HG03520 (cell line): ENCODE measurements at regions not wholly inside any gene's neighbourhood (a gene's known extent, or its start where the extent isn't known, plus 50 kb on each side); places are given as distances from the start of the nearest gene placed in this dataset.
"Not testable (repeated sequence)": the region's sequence is repeated elsewhere in the genome, so short reads cannot be mapped to it uniquely, and the experiment has no call there.

Experiments
- ATAC-seq: cut with Tn5 transposase; IDR thresholded peaks from one replicate; pipeline ENCODE4 v1.9.1; 2021; ENCODE audit warnings: mild to moderate bottlenecking, moderate library complexity; ENCODE audit not compliant: unreplicated experiment

DNA sequence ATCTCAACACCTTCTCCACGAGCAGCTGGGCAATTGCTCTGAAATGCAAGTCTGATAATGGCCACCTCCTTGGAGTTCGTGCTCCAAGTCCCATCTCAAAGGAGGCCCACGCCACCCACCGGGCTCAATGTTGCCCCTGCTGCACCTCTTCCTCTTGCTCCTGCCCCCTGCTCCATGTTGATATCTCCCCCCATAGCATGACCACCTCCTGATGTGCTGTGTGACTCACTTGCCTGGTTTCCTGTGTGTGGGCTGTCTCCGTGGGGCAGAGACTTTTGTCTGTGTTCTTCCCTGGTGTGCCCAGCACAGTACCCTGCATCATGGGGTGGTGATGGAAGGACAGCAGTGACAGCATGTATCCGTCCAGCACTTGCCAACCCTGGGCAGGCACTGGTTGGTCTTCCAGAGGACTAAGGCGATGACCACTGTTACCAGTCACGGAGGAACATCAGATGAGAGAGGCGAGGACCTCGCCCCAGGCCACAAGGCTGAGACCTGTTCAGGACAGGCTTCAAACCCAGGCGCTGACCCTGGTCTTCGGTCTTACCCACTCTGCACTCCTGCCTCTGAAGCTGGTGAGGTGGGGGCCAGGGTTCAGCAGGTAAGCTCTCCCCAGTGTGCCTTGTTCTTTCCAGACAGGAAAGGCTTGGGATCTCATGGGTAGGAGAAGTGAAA lies 104.6 kb upstream of the LRPAP1 start:
- no peak for ATAC-seq

DNA sequence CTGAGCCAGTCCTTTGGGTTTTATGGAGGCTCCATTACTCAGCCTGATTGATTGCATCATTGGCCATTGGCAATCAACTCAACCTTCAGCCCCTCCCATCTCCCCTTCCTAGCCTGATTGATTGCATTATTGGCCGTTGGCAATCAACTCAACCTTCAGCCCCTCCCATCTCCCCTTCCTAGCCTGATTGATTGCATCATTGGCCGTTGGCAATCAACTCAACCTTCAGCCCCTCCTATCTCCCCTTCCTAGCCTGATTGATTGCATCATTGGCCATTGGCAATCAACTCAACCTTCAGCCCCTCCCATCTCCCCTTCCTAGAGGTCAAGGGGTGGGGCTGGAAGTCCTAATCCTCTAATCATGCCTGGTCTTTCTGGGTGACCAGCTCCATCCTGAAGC lies 103.8 kb upstream of the LRPAP1 start:
- ATAC-seq = not testable (repeated sequence)

DNA sequence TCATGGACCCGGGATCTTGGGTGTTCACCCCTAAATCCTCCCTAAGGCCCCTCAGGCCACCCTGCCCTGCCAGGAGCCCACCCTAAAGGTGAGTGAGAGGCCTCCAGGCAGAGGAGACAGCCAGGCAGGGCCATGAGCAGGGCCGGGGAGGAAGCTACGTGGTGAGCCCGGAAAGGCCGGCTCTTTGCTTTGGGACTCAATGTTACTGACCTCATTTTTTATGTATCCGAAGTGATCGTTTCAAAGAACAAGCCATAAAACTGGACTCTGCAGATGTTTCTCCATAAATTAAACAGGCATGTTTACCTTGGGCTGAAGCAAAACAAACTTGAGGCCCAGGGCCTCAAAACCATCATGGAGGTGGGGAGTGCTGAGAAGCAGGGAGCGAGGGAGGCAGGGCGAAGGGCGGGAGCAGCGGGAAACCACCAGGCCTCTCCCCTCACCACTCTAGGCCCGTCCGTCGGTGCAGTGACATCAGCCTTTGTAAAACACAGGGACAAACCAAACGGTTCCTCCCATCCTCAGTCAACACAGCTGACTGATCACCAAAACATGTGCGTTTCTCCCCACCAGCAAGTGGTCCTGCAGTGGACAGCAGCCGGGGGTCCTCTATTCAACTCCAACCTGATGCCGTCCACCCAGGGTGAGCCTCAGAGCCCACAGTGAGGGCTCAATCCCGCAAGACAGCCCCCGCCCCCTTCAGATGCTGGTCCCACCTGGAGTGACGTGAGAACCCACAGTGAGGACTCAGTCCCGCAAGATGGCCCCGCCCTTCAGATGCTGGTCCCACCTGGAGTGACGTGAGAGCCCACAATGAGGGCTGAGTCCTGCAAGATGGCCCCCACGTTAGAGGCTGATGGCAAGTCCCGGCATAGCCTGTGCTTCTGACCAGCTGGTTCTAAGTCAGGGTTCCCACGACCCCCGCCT lies 102.9 kb upstream of the LRPAP1 start:
- ATAC-seq = no peak

DNA sequence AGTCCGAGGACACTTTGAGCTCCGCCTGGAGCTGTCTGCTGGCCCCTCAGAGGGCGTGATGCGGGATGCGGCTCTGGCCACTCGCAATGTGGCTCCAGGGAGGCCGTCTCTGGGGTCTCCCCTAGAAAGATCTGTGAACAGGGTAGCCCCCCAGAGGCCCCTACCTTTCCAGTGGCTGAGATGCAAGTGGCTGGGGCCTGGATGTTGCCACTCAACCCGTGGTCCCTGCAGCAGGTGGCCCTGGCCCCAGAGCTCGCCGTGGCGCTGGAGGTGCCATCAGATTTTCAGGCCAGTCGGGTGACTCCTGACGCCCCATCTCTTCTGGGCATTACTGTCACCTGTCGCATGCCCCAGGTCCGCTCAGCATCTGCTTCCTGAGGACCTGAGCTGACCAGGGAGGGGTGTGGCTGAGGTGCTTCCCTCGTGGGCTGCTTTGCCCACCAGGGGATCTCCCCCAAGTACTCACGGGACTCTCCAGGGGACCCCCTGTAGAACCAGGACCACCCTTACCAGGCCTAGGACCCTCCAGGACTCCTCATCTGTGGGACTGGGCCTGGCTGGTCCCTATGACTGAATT lies 102.1 kb upstream of the LRPAP1 start:
- ATAC-seq = no peak

DNA sequence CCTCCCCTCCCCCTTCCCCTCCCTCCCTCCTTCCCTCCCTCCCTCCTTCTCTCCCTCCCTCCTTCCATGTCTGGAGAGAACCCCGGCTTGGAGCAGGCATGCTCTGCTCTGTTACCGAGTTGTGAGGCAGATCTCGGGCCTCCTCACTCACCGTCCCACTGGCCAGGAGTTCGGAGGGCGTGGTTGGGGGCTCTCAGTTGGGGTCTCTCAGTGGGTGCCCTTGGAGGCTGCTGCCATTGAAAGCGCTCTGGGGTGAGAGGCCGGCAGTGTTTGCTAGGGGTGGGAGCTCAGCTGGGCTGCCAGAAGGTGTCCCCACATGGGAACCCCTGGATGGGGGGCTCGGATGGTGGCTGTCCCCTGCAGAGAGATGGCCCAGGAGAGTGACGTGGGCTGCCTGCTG lies 101.1 kb upstream of the LRPAP1 start:
- not testable (repeated sequence) for ATAC-seq

DNA sequence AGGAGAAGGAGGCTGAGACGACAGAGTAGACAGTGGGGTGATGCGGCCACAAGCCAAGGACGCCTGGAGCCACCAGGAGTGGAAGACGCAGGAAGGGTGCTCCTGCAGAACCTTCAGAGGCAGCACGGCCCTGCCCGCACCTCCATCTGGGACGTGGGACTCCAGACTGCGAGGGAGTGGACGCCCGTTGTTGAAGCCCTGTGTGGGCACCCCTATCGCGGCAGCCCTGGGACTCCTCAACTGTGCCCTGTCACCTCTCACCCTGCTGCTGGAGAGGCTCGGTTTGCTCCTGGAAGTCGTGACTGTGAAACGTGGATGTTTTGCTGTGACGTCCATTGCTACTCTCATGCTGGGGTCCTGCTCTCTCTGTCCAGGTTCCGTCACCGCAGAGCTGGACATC lies 100.6 kb upstream of the LRPAP1 start:
- ATAC-seq = not testable (repeated sequence)

DNA sequence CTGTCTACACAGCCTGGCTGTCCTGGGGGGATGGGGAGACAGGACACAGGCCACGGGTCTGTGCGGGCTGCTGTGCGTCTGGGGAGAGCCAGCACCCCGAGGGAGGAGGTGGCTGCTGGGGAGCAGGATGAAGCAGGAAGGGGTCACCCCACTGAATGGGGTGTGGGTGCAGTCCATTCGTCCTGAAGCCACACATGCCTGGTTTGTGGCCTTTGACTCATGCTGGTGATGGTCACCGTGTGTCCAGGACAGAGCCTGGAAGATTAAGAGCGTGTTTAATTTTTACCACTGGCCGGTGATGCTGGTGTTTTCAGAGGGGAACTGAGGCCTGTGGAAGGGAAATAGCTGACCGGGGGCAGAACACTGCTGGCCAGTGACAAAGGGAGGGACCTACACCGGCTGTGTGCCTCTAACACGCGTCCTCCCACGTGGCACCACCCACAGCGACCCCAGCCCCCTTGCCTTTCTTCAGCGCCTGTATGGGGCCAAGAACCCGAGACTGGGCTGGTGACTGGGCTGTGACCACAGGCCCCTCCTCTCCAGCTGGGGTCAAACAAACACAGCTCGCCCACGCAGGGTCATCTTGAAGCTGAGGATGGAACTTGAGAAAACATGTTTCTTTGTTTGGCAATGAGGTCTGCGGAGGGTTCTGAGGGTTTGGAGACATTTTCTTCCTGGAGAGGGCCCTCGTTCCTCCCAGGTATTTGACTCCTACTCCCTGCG lies 99.5 kb upstream of the LRPAP1 start:
- not testable (repeated sequence) for ATAC-seq

DNA sequence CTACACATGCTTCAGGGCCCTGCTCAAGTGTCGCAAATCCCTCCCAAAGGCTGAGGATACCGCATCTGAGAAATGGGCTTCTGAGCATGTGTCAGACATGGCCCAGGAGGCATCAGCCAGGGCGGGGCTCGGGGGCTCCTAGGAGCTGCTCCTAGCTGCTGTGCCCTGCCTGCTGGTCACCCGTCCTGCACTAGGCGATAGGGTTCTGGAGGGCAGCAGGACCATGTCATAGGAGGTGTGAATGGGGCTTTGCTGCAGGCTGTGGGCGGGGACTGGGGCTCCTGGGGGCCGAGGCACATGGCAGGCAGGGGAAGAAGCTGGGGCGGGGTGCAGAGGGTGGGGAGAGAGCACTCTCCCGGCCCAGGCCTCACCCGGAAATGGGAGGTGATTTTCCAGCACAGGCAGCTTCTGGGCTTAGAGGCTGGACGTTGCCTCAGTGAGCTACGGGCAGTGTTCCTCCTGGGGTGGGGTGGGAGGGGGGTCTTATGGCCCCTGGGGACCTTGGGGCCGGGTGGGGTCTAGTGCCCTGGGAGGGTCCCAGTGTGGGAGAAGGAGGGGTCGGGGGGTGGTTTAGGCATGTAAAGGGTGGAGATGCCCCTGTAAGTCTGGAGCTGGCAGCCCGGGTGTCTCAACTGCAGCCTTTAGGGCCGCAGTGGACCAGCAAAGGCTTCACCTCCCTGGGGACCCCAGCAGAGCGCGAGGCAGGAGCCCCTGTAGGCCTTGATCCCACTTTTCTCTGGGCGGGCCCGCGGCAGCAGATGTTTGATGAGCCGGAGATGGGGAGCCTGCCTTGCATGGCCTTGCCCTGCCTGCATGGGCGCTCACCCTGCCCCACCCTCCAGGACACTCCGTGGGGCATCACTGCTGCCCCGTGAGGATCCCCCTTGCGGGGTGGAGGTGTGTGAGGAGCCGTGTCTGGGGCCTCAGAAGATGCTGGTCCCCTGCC lies 98.6 kb upstream of the LRPAP1 start:
- no peak for ATAC-seq

DNA sequence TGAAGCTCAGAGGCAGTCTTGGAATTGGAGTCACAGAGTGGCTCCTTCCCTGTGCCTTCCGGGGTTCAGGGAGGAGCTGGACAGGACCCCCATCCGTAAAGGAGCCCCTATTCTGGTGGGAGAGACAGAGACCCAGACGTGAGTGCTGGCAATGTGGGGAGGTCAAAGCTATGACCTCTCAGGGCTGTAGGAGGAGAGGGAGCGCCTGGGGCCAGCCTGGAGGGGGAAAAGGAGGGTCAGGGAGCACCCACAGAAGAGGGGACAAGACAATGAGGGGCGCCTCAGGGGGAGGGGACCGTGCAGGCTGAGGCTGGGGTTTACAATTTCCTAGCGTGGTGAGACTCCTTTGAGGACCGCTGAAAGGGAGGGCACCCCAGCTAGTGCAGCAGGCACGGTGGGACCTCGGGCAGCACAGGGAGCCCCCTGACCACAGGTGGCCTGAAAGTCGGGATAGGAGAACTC lies 97.9 kb upstream of the LRPAP1 start:
- no peak for ATAC-seq

DNA sequence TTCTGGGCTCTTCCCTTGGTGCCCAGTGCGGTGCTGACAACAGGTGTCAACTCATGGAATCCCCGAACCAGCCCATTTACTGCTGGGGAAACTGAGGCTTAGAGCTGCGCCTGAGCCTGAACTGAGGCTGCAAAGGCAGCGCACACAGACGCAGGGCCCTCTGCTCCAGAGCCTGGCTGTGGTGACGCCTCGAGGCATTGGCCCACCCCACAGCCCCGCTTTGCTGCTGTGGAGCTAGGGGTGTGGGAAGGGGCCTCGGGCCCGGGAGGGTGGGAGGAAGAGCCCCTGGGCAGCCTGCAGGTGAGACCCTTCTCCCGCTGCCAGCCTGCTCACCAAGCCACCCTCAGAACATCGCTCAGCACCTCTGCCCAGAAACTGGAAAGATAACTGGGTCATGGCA lies 97.4 kb upstream of the LRPAP1 start:
- no peak for ATAC-seq

DNA sequence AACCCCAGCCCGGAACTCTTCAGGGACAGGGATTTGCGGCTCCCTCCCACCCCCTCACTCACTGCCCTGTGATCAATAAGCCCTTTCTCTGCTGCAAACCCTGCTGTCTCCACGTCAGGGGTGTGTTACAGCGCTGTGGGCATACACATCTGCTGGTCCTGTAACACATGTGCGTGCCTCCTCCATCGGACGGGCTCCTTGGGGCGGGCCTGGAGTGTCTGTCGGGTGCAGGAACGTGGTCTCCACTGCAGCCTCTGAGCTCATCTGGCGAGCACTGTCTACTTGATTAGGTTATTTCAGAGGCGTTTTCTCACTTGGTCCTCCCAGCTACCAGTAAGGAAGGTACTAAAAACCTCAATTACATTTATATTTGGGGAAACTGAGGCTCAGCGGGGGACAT lies 97.0 kb upstream of the LRPAP1 start:
- ATAC-seq = not testable (repeated sequence)

DNA sequence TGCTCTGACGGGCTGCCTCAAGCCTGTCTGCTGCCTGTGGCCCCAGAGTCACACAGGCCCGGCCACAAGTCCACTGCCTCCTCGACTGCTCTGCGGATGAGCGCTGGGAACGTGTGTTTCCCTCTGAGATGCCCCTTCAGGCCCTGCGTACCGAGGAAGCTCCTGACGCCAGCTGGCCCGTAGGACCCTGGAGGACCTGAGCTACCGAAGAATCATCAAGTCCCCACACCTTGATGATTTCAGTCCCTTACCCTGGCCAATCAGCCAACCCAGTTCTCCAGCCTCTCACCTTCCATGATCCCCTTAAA lies 96.6 kb upstream of the LRPAP1 start:
- no peak for ATAC-seq

DNA sequence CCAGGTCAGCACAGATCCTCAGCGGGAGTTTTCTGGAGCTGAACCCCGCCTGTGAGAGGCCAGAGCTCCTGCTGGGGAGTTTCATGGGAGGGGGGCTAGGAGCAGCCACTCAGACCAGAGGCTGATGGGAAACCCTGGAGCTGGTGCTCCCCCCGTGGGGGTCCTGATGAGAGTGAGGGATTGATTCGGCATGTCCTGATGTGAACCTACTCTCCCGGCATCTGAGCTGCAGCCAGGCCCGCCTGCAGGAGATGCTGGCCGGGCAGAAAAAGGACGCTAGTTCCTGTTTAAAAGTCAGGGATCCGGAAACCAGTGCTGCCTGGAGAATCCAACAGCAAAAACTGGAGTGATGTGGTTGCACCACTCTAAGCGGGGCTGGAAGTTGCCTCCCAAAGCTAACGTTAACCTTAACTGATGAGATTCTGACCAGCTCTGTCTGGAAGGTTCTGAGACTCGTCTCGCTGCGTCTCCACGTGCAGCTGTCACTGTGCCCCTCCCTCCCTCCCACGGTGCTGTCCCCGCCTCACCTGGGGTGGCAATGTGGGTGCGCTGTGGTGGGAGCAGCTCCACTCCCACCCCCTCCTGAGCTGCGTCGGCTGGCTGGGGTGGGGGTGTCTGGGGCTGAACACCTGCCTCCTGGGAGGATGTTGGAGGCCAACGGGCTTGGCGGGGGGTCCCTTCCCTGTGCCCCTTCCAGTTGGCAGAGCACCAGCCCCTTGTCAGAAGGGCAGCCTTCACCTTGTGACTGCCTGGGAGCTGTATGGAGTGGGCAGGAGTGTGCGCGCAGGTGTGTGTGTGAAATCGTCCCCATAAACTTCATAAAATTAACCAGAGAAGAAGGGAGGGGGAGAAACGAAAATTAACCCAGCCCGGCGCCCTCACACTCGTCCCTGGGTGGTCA lies 96.0 kb upstream of the LRPAP1 start:
- ATAC-seq = not testable (repeated sequence)

DNA sequence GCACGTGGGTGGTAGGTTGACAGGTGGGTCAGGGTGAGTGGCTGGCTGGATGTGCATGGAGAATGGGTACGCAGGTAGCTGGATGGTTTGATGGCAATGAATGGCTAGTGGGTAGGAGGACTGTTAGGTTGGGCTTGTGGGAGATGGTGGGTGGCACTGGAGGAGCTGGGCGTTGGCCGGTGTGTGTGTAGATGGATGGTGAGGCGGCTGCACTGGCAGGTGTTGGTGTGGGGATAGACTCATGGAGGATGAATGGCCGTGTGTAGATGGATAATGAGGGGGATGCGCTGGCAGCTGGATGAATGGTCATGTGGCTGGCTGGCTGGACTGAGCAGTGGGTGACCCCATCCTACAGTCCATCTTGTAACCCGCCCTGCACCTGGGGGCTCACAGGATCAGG lies 95.2 kb upstream of the LRPAP1 start:
- not testable (repeated sequence) for ATAC-seq

DNA sequence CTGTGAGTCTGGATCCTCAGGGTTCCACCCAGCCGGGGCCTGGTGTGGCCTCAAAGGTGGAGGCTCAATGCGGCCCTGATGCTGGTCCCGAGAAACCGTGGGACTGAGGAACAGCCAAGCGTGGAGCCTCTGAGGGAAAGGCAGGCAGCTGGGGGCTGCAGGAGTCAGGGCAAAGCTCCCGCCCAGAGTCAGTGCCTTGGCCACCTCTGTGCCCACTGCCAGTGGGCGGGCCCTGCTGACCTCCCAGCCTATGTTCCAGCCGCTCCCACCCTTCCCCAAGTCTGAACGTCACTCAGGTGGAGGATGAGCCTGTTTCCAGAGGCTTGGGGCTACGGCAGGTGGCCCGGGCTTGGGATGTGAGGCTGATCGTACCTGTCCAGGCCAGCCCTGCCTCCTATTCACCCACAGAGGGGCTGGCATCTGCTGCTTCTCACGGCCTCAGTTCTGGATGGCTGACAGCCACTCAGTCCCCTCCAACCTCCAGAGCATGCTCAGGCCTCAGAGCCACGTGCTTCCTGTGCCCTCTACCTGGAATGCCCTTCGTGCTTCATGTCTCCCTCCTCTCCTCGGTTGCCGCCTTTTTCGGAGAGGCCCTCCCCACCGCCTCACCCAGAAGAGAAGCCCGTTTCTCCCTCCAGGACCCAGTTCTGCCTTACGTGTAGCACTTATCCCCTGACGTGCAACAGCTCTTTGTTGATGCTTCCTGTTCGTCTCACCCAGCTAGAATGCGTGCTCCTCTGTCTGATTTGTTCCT lies 94.1 kb upstream of the LRPAP1 start:
- not testable (repeated sequence) for ATAC-seq

DNA sequence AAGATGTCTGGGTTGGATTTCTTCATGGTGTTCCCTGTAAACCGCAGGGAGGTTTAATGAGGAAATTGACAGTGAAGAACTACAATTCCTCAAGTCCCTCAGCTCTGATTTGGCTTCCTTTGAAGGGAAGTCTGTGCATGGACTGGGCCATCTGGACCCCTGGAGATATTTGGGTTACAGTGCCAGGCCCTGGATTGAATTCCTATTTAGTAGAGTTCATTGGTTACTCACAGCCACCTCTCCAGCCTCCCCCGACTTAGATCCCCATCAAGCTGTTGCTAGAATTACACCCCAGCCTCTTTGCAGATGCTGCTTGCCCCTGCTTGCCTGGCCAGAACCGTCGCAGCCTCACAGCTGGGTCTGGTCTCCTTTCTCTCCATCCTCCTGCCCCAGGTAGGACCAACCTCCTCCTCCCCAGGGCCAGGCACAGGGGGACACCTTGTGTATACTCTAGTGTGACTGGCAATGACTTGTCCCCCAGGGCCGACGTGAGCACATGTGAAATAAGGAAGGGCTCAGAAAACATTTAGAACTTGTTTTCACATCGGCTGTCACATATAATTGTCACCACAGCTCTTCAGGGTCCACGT lies 93.2 kb upstream of the LRPAP1 start:
- not testable (repeated sequence) for ATAC-seq

DNA sequence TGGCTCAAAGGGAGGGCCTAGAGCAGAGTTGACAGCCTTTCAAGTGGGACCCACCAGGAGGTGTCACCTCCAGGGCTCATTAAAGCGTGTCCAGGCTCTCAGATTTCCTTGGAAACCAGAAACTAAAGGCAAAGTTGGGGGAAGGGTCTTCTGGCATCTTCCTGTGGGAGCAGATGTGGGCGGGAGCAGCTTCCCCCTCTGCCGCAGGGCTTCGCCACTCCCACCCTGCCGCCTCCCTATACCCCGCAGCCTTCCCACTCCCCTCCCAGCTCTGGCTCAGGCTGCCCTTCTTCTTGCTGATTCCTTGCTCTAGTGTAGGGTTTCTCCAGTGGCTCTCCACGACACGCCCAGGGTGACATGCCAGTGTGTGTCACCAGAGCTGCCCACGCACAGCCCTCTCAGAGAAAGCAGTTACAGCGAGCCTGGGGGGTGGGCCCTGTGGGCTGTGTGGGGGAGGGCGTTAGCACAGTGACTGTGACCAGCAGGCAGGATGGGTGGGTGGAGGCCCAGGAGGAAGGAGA lies 91.6 kb upstream of the LRPAP1 start:
- ATAC-seq = not testable (repeated sequence)

DNA sequence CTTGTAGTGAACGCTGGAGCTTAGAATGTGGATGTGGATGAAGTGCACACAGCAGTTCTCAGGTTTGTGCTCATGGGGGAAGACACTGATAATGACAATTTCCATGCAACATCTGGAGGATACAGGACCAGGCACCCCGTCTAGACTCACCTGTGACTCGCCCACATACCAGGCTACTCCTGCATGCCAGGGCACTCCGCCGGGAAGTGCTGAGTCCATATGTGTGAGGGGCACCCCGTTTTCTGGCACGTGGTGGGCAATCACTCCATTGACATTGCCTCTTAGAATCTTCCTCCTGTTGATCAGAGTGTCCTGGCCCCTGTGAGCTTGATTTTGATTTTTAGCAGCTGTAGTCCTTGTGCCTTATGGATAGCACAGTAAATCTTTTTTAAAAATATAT lies 90.9 kb upstream of the LRPAP1 start:
- ATAC-seq = no peak
